NCI-H2029 (cell line): ENCODE measurements at regions not wholly inside any gene's neighbourhood (a gene's known extent, or its start where the extent isn't known, plus 50 kb on each side); places are given as distances from the start of the nearest gene placed in this dataset.
A peak's percentile ranks its signal among the peaks of the same experiment; 100 is the strongest.

Source experiments
- DNase-seq: peaks from one replicate; lab custom pipeline; 2025; lab: John Stamatoyannopoulos, UW

- no peak for DNase-seq
Observed at GRCh38 chr12:127414186-127414585, 852.8 kb upstream of the TMEM132C start.

- no peak for DNase-seq
Observed at GRCh38 chr12:127414636-127415035, 852.3 kb upstream of the TMEM132C start.

- DNase-seq = no peak
Observed at GRCh38 chr12:127416796-127417195, 850.2 kb upstream of the TMEM132C start.

GRCh38 chr12:127419111-127419510 is 847.9 kb upstream of the TMEM132C start:
- no peak for DNase-seq

GRCh38 chr12:127421614-127422013 is 845.4 kb upstream of the TMEM132C start:
- no peak for DNase-seq

- DNase-seq = no peak
Observed at GRCh38 chr12:127422935-127423566, 843.9 kb upstream of the TMEM132C start.

GRCh38 chr12:127425474-127425873 is 841.5 kb upstream of the TMEM132C start:
- DNase-seq = no peak

- no peak for DNase-seq
Observed at GRCh38 chr12:127428420-127428819, 838.5 kb upstream of the TMEM132C start.

GRCh38 chr12:127429551-127430285 is 837.3 kb upstream of the TMEM132C start:
- DNase-seq = no peak

GRCh38 chr12:127430401-127430800 is 836.6 kb upstream of the TMEM132C start:
- DNase-seq = no peak

GRCh38 chr12:127431177-127431576 is 835.8 kb upstream of the TMEM132C start:
- DNase-seq = no peak

- DNase-seq = no peak
Observed at GRCh38 chr12:127431594-127431993, 835.4 kb upstream of the TMEM132C start.

GRCh38 chr12:127435439-127435838 is 831.5 kb upstream of the TMEM132C start:
- DNase-seq = no peak

- no peak for DNase-seq
Observed at GRCh38 chr12:127438512-127439244, 828.3 kb upstream of the TMEM132C start.

- no peak for DNase-seq
Observed at GRCh38 chr12:127445581-127446139, 821.3 kb upstream of the TMEM132C start.

GRCh38 chr12:127448906-127449305 is 818.1 kb upstream of the TMEM132C start:
- no peak for DNase-seq

GRCh38 chr12:127450826-127451225 is 816.1 kb upstream of the TMEM132C start:
- DNase-seq = no peak

- peak; percentile 32 for DNase-seq
Observed at GRCh38 chr12:127455347-127456265, 811.4 kb upstream of the TMEM132C start.

- DNase-seq = no peak
Observed at GRCh38 chr12:127457726-127458125, 809.2 kb upstream of the TMEM132C start.

- no peak for DNase-seq
Observed at GRCh38 chr12:127459166-127459565, 807.8 kb upstream of the TMEM132C start.

GRCh38 chr12:127459687-127460086 is 807.3 kb upstream of the TMEM132C start:
- no peak for DNase-seq

GRCh38 chr12:127463237-127463636 is 803.7 kb upstream of the TMEM132C start:
- DNase-seq = no peak
